AG09309 (cell line): ENCODE measurements at regions not wholly inside any gene's neighbourhood (a gene's known extent, or its start where the extent isn't known, plus 50 kb on each side); places are given as distances from the start of the nearest gene placed in this dataset.

Experiments
- DNase-seq: peaks from one replicate; pipeline ENCODE4 v3.0.0-alpha.2; 2010; ENCODE audit warnings: low read depth
- H3K4me3 ChIP-seq: 2 replicates; pipeline ENCODE4 v1.5.1; 2011; ENCODE audit warnings: mild to moderate bottlenecking, low read depth, low read length, moderate library complexity; ENCODE audit not compliant: control insufficient read depth
- CTCF ChIP-seq: IDR thresholded peaks from 2 replicates; pipeline ENCODE4 v1.5.1; 2011; ENCODE audit warnings: mild to moderate bottlenecking, low read depth, low read length, inconsistent platforms; ENCODE audit not compliant: insufficient read depth, control insufficient read depth; ENCODE audit errors: missing control alignments

- no peak for TF ChIP-seq CTCF
- no peak for DNase-seq
Observed at GRCh38 chr11:27195837-27196202, 155.2 kb downstream of the BBOX1 start.

DNA sequence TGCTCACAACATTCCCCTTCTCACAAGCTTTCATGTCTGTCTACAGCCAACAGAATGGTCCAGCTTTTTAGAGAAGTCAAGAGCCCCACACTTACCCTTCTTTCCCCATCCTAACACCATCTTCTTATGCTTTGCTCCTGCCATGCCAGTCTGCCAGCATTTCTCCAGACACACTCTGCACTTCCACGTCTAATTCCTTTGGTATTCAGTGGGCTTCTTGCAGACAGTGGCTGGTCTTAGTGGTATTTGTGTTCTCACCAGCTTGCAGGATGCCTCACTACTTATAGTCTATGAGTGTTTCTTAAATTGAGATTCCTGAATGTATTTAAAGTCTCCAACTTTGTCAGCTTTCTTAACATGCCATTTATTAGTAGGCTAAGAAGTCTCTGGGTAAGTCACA lies 154.4 kb downstream of the BBOX1 start:
- no peak for DNase-seq
- no peak for TF ChIP-seq CTCF
- H3K4me3 ChIP-seq = no peak overlapping the region

More at GRCh38 chr11:27195837-27196202, 155.2 kb downstream of the BBOX1 start:
- H3K4me3 ChIP-seq = no peak overlapping the region

- H3K4me3 ChIP-seq = no peak overlapping the region
- DNase-seq = no peak
- TF ChIP-seq CTCF = no peak
Observed at GRCh38 chr11:27193434-27194225, 153.0 kb downstream of the BBOX1 start.

DNA sequence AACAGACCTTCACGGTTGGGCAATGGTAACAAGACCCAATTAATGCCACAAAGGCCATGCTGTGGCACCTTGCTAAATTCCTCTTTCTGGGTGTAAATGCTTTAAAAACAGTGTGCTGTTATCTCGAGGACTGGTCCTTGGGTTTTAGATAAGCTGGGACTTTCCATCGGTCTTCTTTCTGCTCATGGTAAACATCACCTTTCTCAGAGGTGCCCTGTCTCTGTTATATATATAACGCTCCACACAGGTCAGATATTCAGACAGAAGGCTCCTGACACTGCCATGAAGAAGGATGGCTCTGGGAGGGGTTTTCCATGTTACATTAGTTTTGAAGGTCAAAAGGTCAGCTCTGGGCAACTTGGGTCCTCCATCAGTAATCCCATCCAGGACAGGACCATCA lies 151.6 kb downstream of the BBOX1 start:
- TF ChIP-seq CTCF = no peak
- DNase-seq = no peak
- H3K4me3 ChIP-seq = no peak overlapping the region

GRCh38 chr11:27191639-27192038 lies 151.0 kb downstream of the BBOX1 start:
- H3K4me3 ChIP-seq = no peak overlapping the region
- no peak for TF ChIP-seq CTCF
- no peak for DNase-seq

DNA sequence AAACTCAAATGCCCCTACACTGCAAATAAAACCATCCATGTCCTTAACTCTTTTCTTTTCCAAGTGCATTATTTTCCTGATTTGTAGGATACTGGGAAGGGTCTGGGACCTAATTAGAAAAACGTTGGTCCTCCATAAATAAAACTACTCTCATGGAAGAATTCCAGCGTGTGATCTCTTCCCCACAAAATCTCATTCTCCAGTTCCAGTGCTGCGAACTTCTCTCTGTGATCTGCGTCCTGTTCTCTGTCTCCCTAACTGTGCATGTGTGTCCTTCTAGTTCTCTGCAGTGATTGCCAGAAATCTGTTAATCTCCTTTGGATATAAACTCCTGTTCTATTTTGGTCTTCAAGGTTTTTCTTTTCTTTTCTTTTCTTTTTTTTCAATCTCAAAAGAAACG lies 148.1 kb downstream of the BBOX1 start:
- DNase-seq = no peak
- no peak for TF ChIP-seq CTCF
- no peak overlapping the region for H3K4me3 ChIP-seq
